IPS-15b (cell line): ENCODE measurements at regions not wholly inside any gene's neighbourhood (a gene's known extent, or its start where the extent isn't known, plus 50 kb on each side); places are given as distances from the start of the nearest gene placed in this dataset.

Source experiments
- H3K27me3 ChIP-seq: one replicate; pipeline ENCODE4 v1.6.1; 2013; ENCODE audit warnings: low read length; ENCODE audit not compliant: control insufficient read depth, insufficient read depth
- H3K36me3 ChIP-seq: one replicate; pipeline ENCODE4 v1.6.1; 2013; ENCODE audit warnings: low read length; ENCODE audit not compliant: control insufficient read depth, insufficient read depth
- H3K4me1 ChIP-seq: one replicate; pipeline ENCODE4 v1.6.1; 2013; ENCODE audit warnings: mild to moderate bottlenecking, low read length; ENCODE audit not compliant: control insufficient read depth, insufficient read depth
- H3K4me3 ChIP-seq: one replicate; pipeline ENCODE4 v1.5.1; 2013; ENCODE audit warnings: low read depth, low read length
- H3K9ac ChIP-seq: one replicate; pipeline ENCODE4 v1.6.1; 2013; ENCODE audit warnings: low read depth, mild to moderate bottlenecking, low read length
- H3K9me3 ChIP-seq: one replicate; pipeline ENCODE4 v1.6.1; 2013; ENCODE audit warnings: mild to moderate bottlenecking, low read length; ENCODE audit not compliant: control insufficient read depth, insufficient read depth

- Histone ChIP-seq H3K4me1 (no peaks in the 10 kb centered on the region), H3K27me3 (no peaks in the 10 kb centered on the region), H3K9ac (no peak overlapping the region), H3K4me3 (no peak overlapping the region), H3K36me3 (no peaks in the 10 kb centered on the region), H3K9me3 (peaks cover 7% of the 10 kb centered on the region)
These were observed 139.9 kb upstream of the GPRIN3 start for GRCh38 chr4:89447543-89447942.

- Histone ChIP-seq H3K27me3 (no peaks in the 10 kb centered on the region), H3K36me3 (no peaks in the 10 kb centered on the region), H3K9ac (no peak overlapping the region), H3K4me1 (no peaks in the 10 kb centered on the region), H3K9me3 (peaks cover 7% of the 10 kb centered on the region), H3K4me3 (no peak overlapping the region)
These were observed 138.6 kb upstream of the GPRIN3 start for GRCh38 chr4:89446193-89446592.

- H3K9ac ChIP-seq: no peak overlapping the region
- H3K4me3 ChIP-seq: no peak overlapping the region
- H3K36me3 ChIP-seq: no peaks in the 10 kb centered on the region
- H3K4me1 ChIP-seq: no peaks in the 10 kb centered on the region
- no peaks in the 10 kb centered on the region for H3K9me3 ChIP-seq
- no peaks in the 10 kb centered on the region for H3K27me3 ChIP-seq
These were observed 131.9 kb upstream of the GPRIN3 start for GRCh38 chr4:89439533-89439932.

- Histone ChIP-seq H3K27me3 (no peaks in the 10 kb centered on the region), H3K9me3 (no peaks in the 10 kb centered on the region), H3K9ac (no peak overlapping the region), H3K4me1 (no peaks in the 10 kb centered on the region), H3K36me3 (no peaks in the 10 kb centered on the region), H3K4me3 (no peak overlapping the region)
These were observed 130.7 kb upstream of the GPRIN3 start for GRCh38 chr4:89438102-89438831.

GRCh38 chr4:89434364-89434988, 126.9 kb upstream of the GPRIN3 start:
- no peaks in the 10 kb centered on the region for H3K27me3 ChIP-seq
- H3K9ac ChIP-seq: no peak overlapping the region
- no peaks in the 10 kb centered on the region for H3K9me3 ChIP-seq
- no peaks in the 10 kb centered on the region for H3K4me1 ChIP-seq
- no peak overlapping the region for H3K4me3 ChIP-seq
- no peaks in the 10 kb centered on the region for H3K36me3 ChIP-seq

GRCh38 chr4:89427782-89428181, 120.2 kb upstream of the GPRIN3 start:
- Histone ChIP-seq H3K9ac (no peak overlapping the region), H3K4me3 (no peak overlapping the region), H3K4me1 (no peaks in the 10 kb centered on the region), H3K36me3 (no peaks in the 10 kb centered on the region), H3K27me3 (no peaks in the 10 kb centered on the region), H3K9me3 (no peaks in the 10 kb centered on the region)

- H3K9me3 ChIP-seq: no peaks in the 10 kb centered on the region
- no peak overlapping the region for H3K4me3 ChIP-seq
- H3K9ac ChIP-seq: no peak overlapping the region
- no peaks in the 10 kb centered on the region for H3K36me3 ChIP-seq
- H3K27me3 ChIP-seq: no peaks in the 10 kb centered on the region
- no peaks in the 10 kb centered on the region for H3K4me1 ChIP-seq
These were observed 117.4 kb upstream of the GPRIN3 start for GRCh38 chr4:89425023-89425422.

GRCh38 chr4:89422441-89422990, 114.9 kb upstream of the GPRIN3 start:
- no peaks in the 10 kb centered on the region for H3K4me1 ChIP-seq
- no peaks in the 10 kb centered on the region for H3K9me3 ChIP-seq
- no peak overlapping the region for H3K9ac ChIP-seq
- no peaks in the 10 kb centered on the region for H3K36me3 ChIP-seq
- no peak overlapping the region for H3K4me3 ChIP-seq
- H3K27me3 ChIP-seq: no peaks in the 10 kb centered on the region

GRCh38 chr4:89420507-89420906, 112.9 kb upstream of the GPRIN3 start:
- H3K36me3 ChIP-seq: no peaks in the 10 kb centered on the region
- H3K9ac ChIP-seq: no peak overlapping the region
- H3K4me1 ChIP-seq: no peaks in the 10 kb centered on the region
- no peaks in the 10 kb centered on the region for H3K27me3 ChIP-seq
- no peaks in the 10 kb centered on the region for H3K9me3 ChIP-seq
- no peak overlapping the region for H3K4me3 ChIP-seq

GRCh38 chr4:89419111-89419695, 111.6 kb upstream of the GPRIN3 start:
- H3K9ac ChIP-seq: no peak overlapping the region
- no peak overlapping the region for H3K4me3 ChIP-seq
- H3K36me3 ChIP-seq: no peaks in the 10 kb centered on the region
- no peaks in the 10 kb centered on the region for H3K4me1 ChIP-seq
- no peaks in the 10 kb centered on the region for H3K9me3 ChIP-seq
- H3K27me3 ChIP-seq: no peaks in the 10 kb centered on the region

- Histone ChIP-seq H3K36me3 (no peaks in the 10 kb centered on the region), H3K4me1 (no peaks in the 10 kb centered on the region), H3K27me3 (no peaks in the 10 kb centered on the region), H3K9ac (no peak overlapping the region), H3K9me3 (no peaks in the 10 kb centered on the region), H3K4me3 (no peak overlapping the region)
These were observed 109.4 kb upstream of the GPRIN3 start for GRCh38 chr4:89416960-89417359.

- H3K9ac ChIP-seq: no peak overlapping the region
- H3K9me3 ChIP-seq: no peaks in the 10 kb centered on the region
- H3K4me1 ChIP-seq: no peaks in the 10 kb centered on the region
- no peaks in the 10 kb centered on the region for H3K36me3 ChIP-seq
- H3K27me3 ChIP-seq: no peaks in the 10 kb centered on the region
- no peak overlapping the region for H3K4me3 ChIP-seq
These were observed 105.9 kb upstream of the GPRIN3 start for GRCh38 chr4:89413518-89413917.
